Suprapubic skin (tissue), 4 donors: ENCODE measurements at regions not wholly inside any gene's neighbourhood (a gene's known extent, or its start where the extent isn't known, plus 50 kb on each side); places are given as distances from the start of the nearest gene placed in this dataset.

Experiments used
- CTCF ChIP-seq, 2 donors: fragments of 200-600 bp in 1 of 2; fragments of 450-650 bp in 1 of 2; sonication (generic) in 1 of 2; IDR thresholded peaks; one replicate each; pipeline ENCODE4 v1.5.1; 2016 to 2019; ENCODE audit warnings: antibody characterized with exemption in 2 of 2, mild to moderate bottlenecking in 1 of 2, moderate library complexity in 1 of 2
- POLR2A ChIP-seq, 2 donors: fragments of 450-650 bp; IDR thresholded peaks; one replicate each; pipeline ENCODE4 v1.6.1; 2017; ENCODE audit warnings: antibody characterized with exemption in 2 of 2, mild to moderate bottlenecking in 2 of 2, moderate library complexity in 2 of 2
- POLR2AphosphoS5 ChIP-seq, 3 donors: sonication (generic); formaldehyde crosslinking; IDR thresholded peaks; one replicate each; pipeline ENCODE4 v1.6.1; 2017; ENCODE audit warnings: antibody characterized with exemption in 3 of 3

- TF ChIP-seq CTCF (IDR thresholded peaks at IDR 0.05) = no peak
- TF ChIP-seq POLR2A (IDR thresholded peaks at IDR 0.05) = no peak
- TF ChIP-seq POLR2AphosphoS5 (IDR thresholded peaks at IDR 0.05) = no peak
Observed at GRCh38 chr2:55107436-55107835, 57.2 kb upstream of the RTN4 start.
